Fibroblast of skin of back (primary cell): ENCODE measurements at regions not wholly inside any gene's neighbourhood (a gene's known extent, or its start where the extent isn't known, plus 50 kb on each side); places are given as distances from the start of the nearest gene placed in this dataset.

Experiments
- DNase-seq: peaks from one replicate; pipeline ENCODE4 v3.0.0-alpha.2; 2013

- DNase-seq, result no peak
Observed at GRCh38 chr20:58011947-58012610, 216.4 kb downstream of the ANKRD60 start.

- no peak for DNase-seq
Observed at GRCh38 chr20:58011106-58011946, 217.1 kb downstream of the ANKRD60 start.

- no peak for DNase-seq
Observed at GRCh38 chr20:58010666-58011065, 217.8 kb downstream of the ANKRD60 start.

- no peak for DNase-seq
Observed at GRCh38 chr20:58010186-58010585, 218.3 kb downstream of the ANKRD60 start.

- no peak for DNase-seq
Observed at GRCh38 chr20:58008866-58009265, 219.6 kb downstream of the ANKRD60 start.

- DNase-seq, result no peak
Observed at GRCh38 chr20:58008413-58008812, 220.0 kb downstream of the ANKRD60 start.

- no peak for DNase-seq
Observed at GRCh38 chr20:58007947-58008346, 220.5 kb downstream of the ANKRD60 start.

GRCh38 chr20:58006346-58007316, 221.8 kb downstream of the ANKRD60 start:
- DNase-seq, result no peak

- no peak for DNase-seq
Observed at GRCh38 chr20:58005581-58006345, 222.7 kb downstream of the ANKRD60 start.

GRCh38 chr20:58004900-58005299, 223.6 kb downstream of the ANKRD60 start:
- no peak for DNase-seq

GRCh38 chr20:58004146-58004545, 224.3 kb downstream of the ANKRD60 start:
- no peak for DNase-seq

- DNase-seq, result no peak
Observed at GRCh38 chr20:58003525-58003924, 224.9 kb downstream of the ANKRD60 start.

- DNase-seq, result no peak
Observed at GRCh38 chr20:58002901-58003300, 225.6 kb downstream of the ANKRD60 start.

GRCh38 chr20:58001946-58002345, 226.5 kb downstream of the ANKRD60 start:
- DNase-seq, result no peak

- no peak for DNase-seq
Observed at GRCh38 chr20:58001381-58001780, 227.1 kb downstream of the ANKRD60 start.

- DNase-seq, result no peak
Observed at GRCh38 chr20:58000861-58001260, 227.6 kb downstream of the ANKRD60 start.

GRCh38 chr20:57999465-58000111, 228.9 kb downstream of the ANKRD60 start:
- DNase-seq, result peak; percentile 8

GRCh38 chr20:57998981-57999464, 229.4 kb downstream of the ANKRD60 start:
- no peak for DNase-seq

- DNase-seq, result no peak
Observed at GRCh38 chr20:57998276-57998675, 230.2 kb downstream of the ANKRD60 start.

- DNase-seq, result peak; percentile 78
Observed at GRCh38 chr20:57996936-57997890, 231.2 kb downstream of the ANKRD60 start.
